ENCODE measurements at regions not wholly inside any gene's neighbourhood (a gene's known extent, or its start where the extent isn't known, plus 50 kb on each side); places are given as distances from the start of the nearest gene placed in this dataset.

GRCh38 chr3:141669434-141669833, 68.7 kb upstream of the RNF7 start:
- H3K27ac ChIP-seq: no peak overlapping the region
- no peaks in the 10 kb centered on the region for H3K36me3 ChIP-seq
- TF ChIP-seq CTCF (IDR thresholded peaks at IDR 0.05) (no peak), POLR2A (IDR thresholded peaks at IDR 0.05) (no peak), EP300 (IDR thresholded peaks at IDR 0.05) (no peak)
- H3K4me3 ChIP-seq: no peak overlapping the region
- no peak for DNase-seq (ENCODE audit: low spot score in 2 of 2)
- no peaks in the 10 kb centered on the region for H3K27me3 ChIP-seq
- H3K9me3 ChIP-seq: peaks cover 0 to 27% (median 3%) of the 10 kb centered on the region in 4 donors
- H3K4me1 ChIP-seq: no peaks in the 10 kb centered on the region

GRCh38 chr3:141677701-141678100, 60.4 kb upstream of the RNF7 start:
- TF ChIP-seq POLR2A (IDR thresholded peaks at IDR 0.05): no peak
- no peak for TF ChIP-seq CTCF (IDR thresholded peaks at IDR 0.05)
- TF ChIP-seq EP300 (IDR thresholded peaks at IDR 0.05): no peak
- Histone ChIP-seq H3K36me3 (no peaks in the 10 kb centered on the region), H3K9me3 (no peaks in the 10 kb centered on the region), H3K4me3 (no peak overlapping the region), H3K27ac (no peak overlapping the region), H3K27me3 (no peaks in the 10 kb centered on the region), H3K4me1 (no peaks in the 10 kb centered on the region)
- no peak for DNase-seq (ENCODE audit: low spot score in 2 of 2)

- WGBS, 2 donors: 47 to 53% methylated on average over 2 of the region's 2 CpGs
- H3K27ac ChIP-seq: no peak overlapping the region
- H3K4me3 ChIP-seq: no peak overlapping the region
- H3K36me3 ChIP-seq: no peaks in the 10 kb centered on the region
- no peak for TF ChIP-seq CTCF (IDR thresholded peaks at IDR 0.05)
- TF ChIP-seq EP300 (IDR thresholded peaks at IDR 0.05): no peak
- TF ChIP-seq POLR2A (IDR thresholded peaks at IDR 0.05): no peak
- DNase-seq (ENCODE audit: low spot score in 2 of 2): no peak
- peaks cover 0 to under 1% (median under 1%) of the 10 kb centered on the region in 4 donors for H3K4me1 ChIP-seq
- no peaks in the 10 kb centered on the region for H3K27me3 ChIP-seq
- H3K9me3 ChIP-seq: no peaks in the 10 kb centered on the region
Measured at GRCh38 chr3:141680620-141681389, 57.3 kb upstream of the RNF7 start.

- H3K27ac ChIP-seq: no peak overlapping the region
Measured at GRCh38 chr3:141681390-141681780, 56.7 kb upstream of the RNF7 start.

More at GRCh38 chr3:141681390-141681780, 56.7 kb upstream of the RNF7 start:
- Histone ChIP-seq H3K4me3 (no peak overlapping the region), H3K9me3 (no peaks in the 10 kb centered on the region), H3K27me3 (no peaks in the 10 kb centered on the region), H3K4me1 (peaks cover 0 to 6% (median 5%) of the 10 kb centered on the region in 4 donors), H3K36me3 (no peaks in the 10 kb centered on the region)
- TF ChIP-seq EP300 (IDR thresholded peaks at IDR 0.05) (no peak), POLR2A (IDR thresholded peaks at IDR 0.05) (no peak), CTCF (IDR thresholded peaks at IDR 0.05) (no peak)
- 43 to 50% methylated on average over 4 of the region's 4 CpGs for WGBS, 2 donors
- no peak for DNase-seq (ENCODE audit: low spot score in 2 of 2)

All from tibial nerve (tissue), 4 donors.